Stimulated activated naive CD4-positive, alpha-beta T cell (primary cell): ENCODE measurements at regions not wholly inside any gene's neighbourhood (a gene's known extent, or its start where the extent isn't known, plus 50 kb on each side); places are given as distances from the start of the nearest gene placed in this dataset.

ENCODE experiments used
- DNase-seq, 6 experiments: peaks; one replicate each; lab custom pipeline; 2025; lab: John Stamatoyannopoulos, UW

DNA sequence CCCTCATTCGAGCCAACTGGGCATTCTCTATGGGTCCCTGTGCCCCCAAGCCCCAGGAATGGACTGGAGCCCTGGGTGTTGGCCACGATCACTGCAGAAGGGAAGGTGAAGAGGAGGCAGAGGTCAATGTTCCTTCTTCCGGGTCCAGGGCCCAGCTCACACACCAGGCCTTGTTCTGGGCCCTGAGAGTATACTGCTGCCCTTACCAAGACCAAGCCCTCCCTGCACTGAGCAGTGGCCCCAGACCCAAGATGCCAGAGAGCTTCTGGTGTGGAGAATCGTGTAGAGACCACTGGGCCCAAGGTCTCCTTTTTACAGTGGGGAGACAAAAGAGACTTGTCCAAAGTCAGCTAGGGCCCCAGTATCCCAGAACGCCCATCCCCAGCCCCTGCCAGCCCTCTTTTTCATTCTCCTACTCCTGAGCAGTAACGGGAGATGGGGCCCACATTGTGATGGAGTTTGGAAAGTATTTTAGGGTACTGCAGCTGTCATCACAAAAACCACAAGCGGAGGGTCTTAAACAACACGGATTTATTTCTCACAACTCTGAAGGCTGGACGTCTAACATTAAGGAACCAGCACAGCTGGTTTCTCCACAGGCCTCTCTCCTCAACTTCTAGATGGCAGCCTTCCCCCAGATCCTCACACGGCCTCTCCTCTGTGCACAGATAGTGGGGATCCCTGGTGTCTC is 79.4 kb downstream of the PDGFA start:
- DNase-seq = no peak

DNA sequence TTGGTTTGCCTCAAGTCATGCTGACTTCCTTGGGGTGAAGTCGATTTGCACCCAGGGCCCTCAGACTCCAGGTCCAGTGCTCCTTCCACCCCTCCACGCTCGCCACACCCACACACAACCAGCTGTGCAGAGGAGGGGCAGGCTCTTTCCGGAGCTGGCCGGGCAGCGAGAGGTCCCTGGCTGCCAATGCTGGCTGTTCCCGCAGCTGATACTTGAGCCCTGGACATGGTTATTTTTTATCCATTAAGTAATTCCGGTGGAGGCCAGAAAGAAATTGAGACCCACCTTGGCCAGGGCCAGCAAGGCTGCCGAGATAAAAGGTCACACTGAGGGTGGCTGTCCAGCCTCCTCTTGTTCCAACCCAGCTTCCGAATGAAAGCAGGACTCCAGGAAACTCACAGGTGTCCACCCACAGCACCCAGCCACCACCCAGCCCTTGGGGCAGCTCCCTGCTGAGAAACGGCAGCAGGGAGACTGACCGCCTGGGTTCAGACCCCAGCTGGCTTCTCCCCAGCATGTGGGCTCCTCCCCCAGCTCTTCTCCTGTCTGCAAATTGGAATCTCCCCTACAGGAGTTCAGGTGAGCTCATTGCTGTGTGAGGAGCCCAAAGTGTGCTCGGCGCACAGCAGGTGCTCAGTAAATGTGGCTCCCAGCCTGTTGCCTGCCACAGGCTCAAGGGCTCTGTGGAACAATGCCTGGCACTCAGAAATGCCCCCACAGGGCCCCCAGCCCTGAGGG is 77.8 kb downstream of the PDGFA start:
- no peak for DNase-seq

DNA sequence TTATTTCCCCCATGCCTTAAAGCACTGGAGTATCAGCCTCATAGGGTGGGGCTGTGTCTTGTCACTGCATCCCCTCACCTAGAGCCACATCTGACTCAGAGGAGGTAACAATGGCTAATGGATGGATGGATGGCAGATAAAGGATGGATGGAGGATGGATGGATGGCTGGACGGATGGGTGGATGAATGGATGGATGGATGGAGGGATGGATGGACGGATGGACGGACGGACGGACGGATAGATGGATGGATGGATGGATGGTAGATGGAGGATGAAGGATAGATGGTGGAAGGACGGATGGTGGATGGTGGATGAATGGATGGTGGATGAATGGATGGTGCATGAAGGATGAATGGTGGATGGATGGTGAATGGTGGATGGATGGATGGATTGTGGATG is 77.2 kb downstream of the PDGFA start:
- DNase-seq = no peak

DNA sequence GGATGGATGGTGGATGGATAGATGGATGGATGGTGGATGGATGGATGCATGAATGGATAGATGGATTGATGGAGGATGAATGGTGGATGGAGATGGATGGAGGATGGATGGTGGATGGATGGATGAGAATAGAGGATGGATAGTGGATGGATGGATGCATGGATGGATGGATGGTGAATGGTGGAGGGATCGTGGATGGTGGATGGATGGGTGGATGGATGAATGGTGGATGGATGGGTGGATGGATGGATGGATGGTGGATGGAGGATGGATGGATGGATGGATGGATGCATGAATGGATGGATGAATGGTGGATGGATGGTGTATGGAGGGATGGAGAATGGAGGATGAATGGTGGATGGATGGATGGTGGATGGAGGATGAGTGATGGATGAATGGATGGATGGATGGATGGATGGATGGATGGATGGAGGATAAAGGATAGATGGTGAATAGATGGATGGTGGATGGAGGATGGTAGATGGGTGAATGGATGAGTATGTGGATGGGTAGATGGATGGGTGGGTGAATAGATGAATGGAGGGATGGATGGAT is 76.3 kb downstream of the PDGFA start:
- no peak for DNase-seq

DNA sequence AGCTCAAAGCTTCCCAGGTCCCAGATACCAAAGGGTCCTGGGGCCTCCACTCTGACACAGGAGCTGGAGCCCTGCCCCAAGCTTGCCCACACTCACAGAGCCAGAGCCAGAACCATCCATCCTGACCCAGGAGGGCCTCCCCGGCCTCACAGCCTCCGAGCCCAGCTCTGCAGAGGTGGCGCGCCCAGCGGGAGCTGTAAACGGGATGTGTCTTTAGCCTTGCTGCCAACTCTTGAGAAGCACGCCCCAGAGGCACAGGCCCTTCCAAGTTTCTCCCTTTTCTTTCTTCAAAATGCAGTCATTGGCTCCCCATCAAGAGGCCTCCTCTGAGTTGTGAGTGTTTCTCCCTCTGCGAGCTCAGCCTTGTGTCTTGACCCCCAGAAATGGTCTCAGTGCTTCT is 75.0 kb downstream of the PDGFA start:
- no peak for DNase-seq

DNA sequence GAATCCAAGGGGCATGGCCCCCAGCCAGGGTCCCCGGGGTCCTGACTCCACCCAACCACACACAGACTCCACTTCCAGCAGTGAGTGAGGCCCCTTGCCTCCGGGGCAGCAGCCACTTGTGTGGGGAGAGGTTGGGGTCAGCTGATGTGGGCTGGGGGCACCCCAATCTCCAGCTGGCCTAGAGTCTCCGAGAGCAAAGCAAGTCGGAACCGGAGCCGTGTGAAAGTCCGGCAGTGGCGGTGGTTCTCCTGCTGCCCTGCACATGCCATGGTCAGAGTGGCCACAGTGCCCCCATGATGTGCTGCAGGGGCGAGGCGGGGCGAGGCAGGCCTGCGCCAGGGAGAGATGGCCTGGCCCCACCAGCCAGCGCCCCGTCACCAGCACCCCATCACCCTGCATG is 74.6 kb downstream of the PDGFA start:
- no peak for DNase-seq

DNA sequence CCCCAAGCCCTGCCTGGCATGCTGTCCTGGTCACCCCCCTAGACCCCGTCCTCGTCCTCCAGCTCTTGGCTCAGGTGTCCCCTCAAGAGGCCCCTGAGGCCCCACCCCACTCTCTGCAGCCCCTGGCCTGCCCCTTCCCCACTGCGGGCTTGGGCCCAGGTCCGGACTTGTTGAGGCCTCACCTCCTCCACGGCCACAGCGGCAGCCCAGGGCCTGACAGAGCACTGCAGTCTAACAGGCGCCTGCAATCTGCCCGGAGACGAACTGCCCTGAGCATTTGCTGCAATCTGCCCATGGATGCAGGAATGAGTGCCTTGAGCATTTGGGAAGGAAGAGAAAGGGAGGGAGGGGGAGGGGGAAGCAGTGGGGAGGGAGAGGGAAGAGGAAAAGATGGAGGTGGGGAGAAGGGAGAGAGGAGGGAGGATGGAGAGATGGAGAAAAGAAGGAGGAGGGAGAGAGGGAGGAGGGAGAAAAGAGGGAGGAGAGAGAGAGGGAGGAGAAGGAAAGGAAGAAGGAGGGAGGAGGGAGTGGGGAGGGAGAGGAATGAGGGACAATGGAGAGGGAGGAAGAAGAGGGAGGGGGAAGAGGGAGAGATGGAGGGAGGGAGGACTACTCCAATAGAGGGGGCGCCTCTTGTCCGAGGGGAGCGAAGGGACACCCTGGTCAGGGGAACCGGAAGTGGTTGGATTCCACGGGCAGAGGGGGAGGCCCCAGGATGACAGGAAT is 73.9 kb downstream of the PDGFA start:
- DNase-seq = no peak

DNA sequence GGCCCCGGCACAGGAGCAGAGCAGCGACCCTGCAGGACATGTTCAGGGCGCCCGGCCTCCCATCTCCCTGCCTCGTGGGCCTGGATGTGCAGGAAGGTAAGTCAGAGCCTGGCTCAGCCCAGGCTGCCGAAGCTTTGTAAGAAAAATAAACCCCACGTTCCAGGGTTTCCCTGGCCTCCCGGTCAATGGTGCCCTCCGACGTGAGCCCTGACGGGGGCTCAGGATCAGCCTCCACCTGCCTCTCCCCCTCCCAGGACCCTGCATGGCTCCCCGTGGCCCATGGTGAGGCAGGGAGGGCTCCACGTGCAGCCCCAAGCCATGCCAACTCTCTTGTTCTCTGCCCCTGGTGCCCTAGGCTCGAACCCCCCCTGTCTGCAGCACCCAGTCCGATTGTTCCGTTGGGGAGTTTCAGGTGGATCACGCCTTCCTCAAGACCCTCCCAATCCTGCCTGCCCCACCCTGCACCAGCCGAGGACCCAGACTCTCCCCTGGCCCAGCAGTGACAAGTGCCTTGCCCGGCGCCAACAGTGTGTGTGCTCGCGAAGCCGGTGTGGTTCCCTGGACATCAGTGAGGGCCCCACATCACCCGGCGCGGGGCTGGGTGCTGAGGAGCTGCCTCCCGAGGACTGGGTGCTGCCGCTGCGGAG is 73.2 kb downstream of the PDGFA start:
- no peak for DNase-seq
